K562 (cell line): ENCODE measurements at regions not wholly inside any gene's neighbourhood (a gene's known extent, or its start where the extent isn't known, plus 50 kb on each side); places are given as distances from the start of the nearest gene placed in this dataset.
A peak's percentile ranks its signal among the peaks of the same experiment; 100 is the strongest.

Experiments
- CCNT2 ChIP-seq: IDR thresholded peaks from 2 replicates; pipeline ENCODE4 v1.6.1; 2011; ENCODE audit warnings: borderline replicate concordance, low read depth, mild to moderate bottlenecking, moderate library complexity, mixed read lengths, low read length; ENCODE audit not compliant: insufficient read length; ENCODE audit errors: extremely low read depth
- CREB1 ChIP-seq, 2 experiments: sonication (generic) in 1 of 2; formaldehyde crosslinking in 1 of 2; IDR thresholded peaks; 2 replicates each; pipeline versions ENCODE4 v1.6.1 to v1.8.0; 2012 to 2022; ENCODE audit warnings: inconsistent platforms in 1 of 2, mild to moderate bottlenecking in 1 of 2, missing genetic modification reagents in 1 of 2, moderate library complexity in 1 of 2
- CREB3 ChIP-seq: fragments of 450-650 bp; conservative IDR thresholded peaks from 2 replicates; pipeline ENCODE4 v1.6.1; 2016; ENCODE audit warnings: missing genetic modification characterization, low read depth, mild to moderate bottlenecking, missing compliant biosample characterization, moderate library complexity
- FIP1L1 ChIP-seq: fragments of 200-400 bp; formaldehyde crosslinking; IDR thresholded peaks from 2 replicates; pipeline ENCODE4 v1.6.1; 2018; ENCODE audit warnings: mild to moderate bottlenecking, low read depth, low read length; ENCODE audit not compliant: poor library complexity, severe bottlenecking
- GTF2B ChIP-seq: IDR thresholded peaks from 2 replicates; pipeline ENCODE4 v1.6.1; 2011; ENCODE audit not compliant: insufficient read length; ENCODE audit errors: extremely low read depth
- HDAC3 ChIP-seq: fragments of 450-650 bp; IDR thresholded peaks from 2 replicates; pipeline ENCODE4 v1.6.1; 2018; ENCODE audit warnings: borderline replicate concordance, mild to moderate bottlenecking, moderate library complexity; ENCODE audit not compliant: partially characterized antibody
- KLF16 ChIP-seq: IDR thresholded peaks from 2 replicates; pipeline ENCODE4 v1.6.1; 2016; ENCODE audit warnings: antibody characterized with exemption
- L3MBTL2 ChIP-seq: fragments of 450-650 bp; IDR thresholded peaks from 2 replicates; pipeline ENCODE4 v1.6.1; 2016; ENCODE audit warnings: mild to moderate bottlenecking, moderate library complexity
- MXD1 ChIP-seq: fragments of 250-450 bp; sonication (Bioruptor Pico); IDR thresholded peaks from 2 replicates; pipeline ENCODE4 v1.8.0; 2021; ENCODE audit warnings: borderline replicate concordance, mild to moderate bottlenecking, moderate library complexity; ENCODE audit not compliant: poor library complexity, severe bottlenecking
- NR2F6 ChIP-seq: fragments of 450-650 bp; formaldehyde crosslinking; IDR thresholded peaks from 2 replicates; pipeline ENCODE4 v1.4.0; 2020; ENCODE audit warnings: mild to moderate bottlenecking
- PTRF ChIP-seq: fragments of 450-650 bp; IDR thresholded peaks from 2 replicates; pipeline ENCODE4 v1.6.1; 2016; ENCODE audit warnings: mild to moderate bottlenecking, missing genetic modification characterization, missing compliant biosample characterization
- SMAD3 ChIP-seq: fragments of 450-650 bp; formaldehyde crosslinking; conservative IDR thresholded peaks from 2 replicates; pipeline ENCODE4 v1.4.0; 2020; ENCODE audit warnings: mild to moderate bottlenecking
- SREBF2 ChIP-seq: sonication (generic); formaldehyde crosslinking; IDR thresholded peaks from 2 replicates; pipeline ENCODE4 v1.4.0; 2020; ENCODE audit warnings: mild to moderate bottlenecking, missing genetic modification reagents
- TCF7 ChIP-seq: sonication (generic); IDR thresholded peaks from 2 replicates; pipeline ENCODE4 v1.6.1; 2016; ENCODE audit warnings: antibody characterized with exemption, borderline replicate concordance
- TEAD4 ChIP-seq, 2 experiments: sonication (generic) in 1 of 2; formaldehyde crosslinking in 1 of 2; IDR thresholded peaks; 2 replicates each; pipeline versions ENCODE4 v1.6.1 to v1.8.0; 2012 to 2022; ENCODE audit warnings: borderline replicate concordance in 1 of 2, inconsistent platforms in 1 of 2, low read length in 1 of 2, mild to moderate bottlenecking in 1 of 2, missing genetic modification reagents in 1 of 2
- ZBTB2 ChIP-seq: fragments of 450-650 bp; IDR thresholded peaks from 2 replicates; pipeline ENCODE4 v1.6.1; 2016; ENCODE audit warnings: antibody characterized with exemption
- ZBTB5 ChIP-seq: fragments of 450-650 bp; IDR thresholded peaks from 2 replicates; pipeline ENCODE4 v1.6.1; 2017; ENCODE audit warnings: antibody characterized with exemption
- ZFP36 ChIP-seq: fragments of 150-350 bp; IDR thresholded peaks from 2 replicates; pipeline ENCODE4 v1.6.1; 2018; ENCODE audit warnings: low read length, low read depth; ENCODE audit not compliant: partially characterized antibody
- ZNF766 ChIP-seq: fragments of 200-800 bp; sonication (Bioruptor generic); conservative IDR thresholded peaks from 2 replicates; pipeline ENCODE4 v1.6.1; 2016; ENCODE audit warnings: missing genetic modification characterization, missing compliant biosample characterization

- TF ChIP-seq MXD1 = no peak
- no peak for TF ChIP-seq CREB3 (tag)
- peak; percentile 36; the same call in 1 of the 2 replicates for TF ChIP-seq TEAD4 (IDR thresholded peaks at IDR 0.05; ENCODE audit: low read length)
- no peak for TF ChIP-seq TEAD4 (CRISPR knock-in tag; IDR thresholded peaks at IDR 0.05; ENCODE audit: borderline replicate concordance)
- TF ChIP-seq FIP1L1 = no peak
- no peak for TF ChIP-seq SREBF2
- TF ChIP-seq HDAC3 = no peak
- TF ChIP-seq CCNT2 = no peak
- TF ChIP-seq ZFP36 = no peak
- no peak for TF ChIP-seq GTF2B
- TF ChIP-seq L3MBTL2 = peak; percentile 92
- TF ChIP-seq PTRF (tag) = no peak
- TF ChIP-seq KLF16 = no peak
- no peak for TF ChIP-seq ZBTB2
- TF ChIP-seq NR2F6 (CRISPR knock-in tag) = no peak
- TF ChIP-seq ZBTB5 = no peak
- TF ChIP-seq CREB1 (IDR thresholded peaks at IDR 0.05) = no peak
- TF ChIP-seq CREB1 (CRISPR knock-in tag; IDR thresholded peaks at IDR 0.05) = no peak
- no peak for TF ChIP-seq TCF7
- TF ChIP-seq SMAD3 (CRISPR knock-in tag) = no peak
- TF ChIP-seq ZNF766 = 0 out of 2 replicates have a peak, but pooled peaks have one; percentile 29
Observed at GRCh38 chr3:72082186-72082715, 297.3 kb upstream of the PROK2 start (continued).
